HepG2 (cell line): ENCODE measurements at regions not wholly inside any gene's neighbourhood (a gene's known extent, or its start where the extent isn't known, plus 50 kb on each side); places are given as distances from the start of the nearest gene placed in this dataset.

Experiments used
- CHD2 ChIP-seq: IDR thresholded peaks from 2 replicates; pipeline ENCODE4 v1.6.1; 2011; ENCODE audit warnings: low read depth, low read length, improper control_type of control experiment
- EZH2 ChIP-seq: conservative IDR thresholded peaks from 2 replicates; pipeline ENCODE4 v1.6.1; 2012; ENCODE audit warnings: mild to moderate bottlenecking, low read depth, low read length, moderate library complexity
- KLF11 ChIP-seq: IDR thresholded peaks from 2 replicates; pipeline ENCODE4 v1.6.1; 2016; ENCODE audit warnings: missing compliant biosample characterization
- MTA1 ChIP-seq: sonication (generic); formaldehyde crosslinking; IDR thresholded peaks from 2 replicates; pipeline ENCODE4 v1.4.0; 2020; ENCODE audit warnings: missing genetic modification reagents, mild to moderate bottlenecking, borderline replicate concordance
- MTA3 ChIP-seq: sonication (generic); formaldehyde crosslinking; IDR thresholded peaks from 2 replicates; pipeline ENCODE4 v1.4.0; 2020; ENCODE audit warnings: missing genetic modification reagents
- MYC ChIP-seq: sonication (generic); formaldehyde crosslinking; IDR thresholded peaks from 2 replicates; pipeline ENCODE4 v1.9.0; 2021; ENCODE audit warnings: missing genetic modification reagents, borderline replicate concordance
- NFIC ChIP-seq: IDR thresholded peaks from 2 replicates; pipeline ENCODE4 v1.6.1; 2012; ENCODE audit warnings: mild to moderate bottlenecking, low read length, inconsistent platforms
- POLR2A ChIP-seq, 2 experiments: IDR thresholded peaks; 2 replicates each; pipeline ENCODE4 v1.6.1; 2011; ENCODE audit warnings: low read depth in 2 of 2, low read length in 2 of 2, mild to moderate bottlenecking in 1 of 2, moderate library complexity in 1 of 2; ENCODE audit not compliant: insufficient read depth in 1 of 2
- POLR2AphosphoS5 ChIP-seq: IDR thresholded peaks from 2 replicates; pipeline ENCODE4 v1.6.1; 2012; ENCODE audit warnings: low read depth, low read length
- RFX5 ChIP-seq: IDR thresholded peaks from 2 replicates; pipeline ENCODE4 v1.6.1; 2011; ENCODE audit warnings: low read depth, low read length, improper control_type of control experiment
- TF ChIP-seq, protein P1 (sequence below): sonication (generic); formaldehyde crosslinking; IDR thresholded peaks from 2 replicates; pipeline ENCODE4 v1.5.0; 2020; ENCODE audit warnings: missing genetic modification reagents
- TF ChIP-seq, protein P2 (sequence below): sonication (generic); formaldehyde crosslinking; IDR thresholded peaks from 2 replicates; pipeline ENCODE4 v1.4.0; 2020; ENCODE audit warnings: missing genetic modification reagents

DNA sequence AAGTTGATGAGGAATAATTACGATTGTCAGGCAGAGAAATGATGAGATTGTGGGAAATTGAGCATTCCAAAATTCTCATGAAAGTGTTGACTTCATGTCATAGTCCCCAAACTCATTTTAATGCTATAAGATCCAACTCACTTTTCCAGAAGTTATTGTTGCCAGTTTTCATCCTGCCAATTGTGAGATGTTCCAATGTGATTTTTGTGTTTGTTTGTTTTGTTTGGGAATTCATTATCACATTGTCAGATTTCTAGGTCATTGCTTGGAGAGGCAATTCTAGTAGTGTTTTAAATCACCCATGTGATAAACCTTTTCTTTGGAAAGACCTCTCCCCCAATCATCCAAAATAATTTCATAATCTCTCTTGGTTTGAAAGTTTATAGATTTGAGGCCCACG is 86.0 kb upstream of the ACVR2A start:
- TF ChIP-seq RFX5 (no peak), CHD2 (no peak), POLR2A (IDR thresholded peaks at IDR 0.05; ENCODE audit: insufficient read depth in 1 of 2, low read depth in 2 of 2, low read length in 2 of 2) (no peak), MYC (CRISPR knock-in tag) (no peak), NFIC (no peak), KLF11 (CRISPR knock-in tag) (no peak), EZH2 (no peak), POLR2AphosphoS5 (no peak), MTA3 (CRISPR knock-in tag) (no peak), MTA1 (CRISPR knock-in tag) (no peak)
- TF ChIP-seq, protein P1, sequence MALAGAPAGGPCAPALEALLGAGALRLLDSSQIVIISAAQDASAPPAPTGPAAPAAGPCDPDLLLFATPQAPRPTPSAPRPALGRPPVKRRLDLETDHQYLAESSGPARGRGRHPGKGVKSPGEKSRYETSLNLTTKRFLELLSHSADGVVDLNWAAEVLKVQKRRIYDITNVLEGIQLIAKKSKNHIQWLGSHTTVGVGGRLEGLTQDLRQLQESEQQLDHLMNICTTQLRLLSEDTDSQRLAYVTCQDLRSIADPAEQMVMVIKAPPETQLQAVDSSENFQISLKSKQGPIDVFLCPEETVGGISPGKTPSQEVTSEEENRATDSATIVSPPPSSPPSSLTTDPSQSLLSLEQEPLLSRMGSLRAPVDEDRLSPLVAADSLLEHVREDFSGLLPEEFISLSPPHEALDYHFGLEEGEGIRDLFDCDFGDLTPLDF (CRISPR knock-in tag) = no peak
- TF ChIP-seq, protein P2, sequence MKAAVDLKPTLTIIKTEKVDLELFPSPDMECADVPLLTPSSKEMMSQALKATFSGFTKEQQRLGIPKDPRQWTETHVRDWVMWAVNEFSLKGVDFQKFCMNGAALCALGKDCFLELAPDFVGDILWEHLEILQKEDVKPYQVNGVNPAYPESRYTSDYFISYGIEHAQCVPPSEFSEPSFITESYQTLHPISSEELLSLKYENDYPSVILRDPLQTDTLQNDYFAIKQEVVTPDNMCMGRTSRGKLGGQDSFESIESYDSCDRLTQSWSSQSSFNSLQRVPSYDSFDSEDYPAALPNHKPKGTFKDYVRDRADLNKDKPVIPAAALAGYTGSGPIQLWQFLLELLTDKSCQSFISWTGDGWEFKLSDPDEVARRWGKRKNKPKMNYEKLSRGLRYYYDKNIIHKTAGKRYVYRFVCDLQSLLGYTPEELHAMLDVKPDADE (CRISPR knock-in tag) = no peak
